NCI-H526 (cell line): ENCODE measurements at regions not wholly inside any gene's neighbourhood (a gene's known extent, or its start where the extent isn't known, plus 50 kb on each side); places are given as distances from the start of the nearest gene placed in this dataset.
A peak's percentile ranks its signal among the peaks of the same experiment; 100 is the strongest.
"Not testable (repeated sequence)": the region's sequence is repeated elsewhere in the genome, so short reads cannot be mapped to it uniquely, and the experiment has no call there.

Source experiments
- DNase-seq, 2 experiments: peaks; one replicate each; lab custom pipeline; 2025; lab: John Stamatoyannopoulos, UW

- no peak for DNase-seq
Measured at GRCh38 chr1:104946558-104947210, 1197.0 kb downstream of the AMY1C start.

- DNase-seq, result no peak
Measured at GRCh38 chr1:104953555-104953954, 1203.9 kb downstream of the AMY1C start.

GRCh38 chr1:104973516-104973915 is 1223.8 kb downstream of the AMY1C start:
- DNase-seq, result no peak

GRCh38 chr1:104979651-104980050 is 1230.0 kb downstream of the AMY1C start:
- DNase-seq, result no peak

DNA sequence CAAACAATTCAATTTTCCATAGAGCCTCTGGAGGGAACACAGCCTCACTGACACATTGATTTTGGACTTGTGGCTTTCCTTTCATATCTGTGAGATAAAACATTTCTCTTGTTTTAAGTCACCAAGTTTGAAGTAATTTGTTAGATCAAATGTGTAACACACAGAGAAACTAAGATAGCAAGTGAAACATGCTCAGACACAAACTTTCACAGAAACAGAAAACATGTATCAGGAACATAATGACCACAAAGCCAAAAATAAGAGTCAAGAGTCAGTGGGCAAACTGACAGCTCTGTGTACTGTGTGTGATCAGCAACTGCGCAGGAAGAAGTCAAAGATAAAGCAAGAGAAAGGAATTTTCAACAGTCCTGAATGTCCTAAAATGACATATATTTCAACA is 1237.5 kb downstream of the AMY1C start:
- no peak for DNase-seq

DNA sequence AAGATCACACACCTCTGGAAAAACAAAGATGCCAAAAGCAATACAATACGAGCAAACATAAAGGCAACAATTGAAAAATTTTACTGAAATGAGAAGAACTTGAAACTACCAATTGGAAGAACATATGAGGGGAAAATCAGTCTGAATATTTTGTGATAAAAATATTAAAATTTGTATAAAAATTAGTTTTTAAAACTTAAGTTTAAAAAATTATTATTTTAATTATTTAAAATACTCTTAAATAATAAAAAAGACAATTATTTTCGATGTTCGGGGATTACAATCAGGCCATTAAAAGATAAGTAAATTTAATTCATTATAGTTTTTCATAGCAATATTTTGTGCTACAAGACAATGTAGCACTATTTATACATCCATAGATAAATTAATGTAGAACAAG is 1239.3 kb downstream of the AMY1C start:
- DNase-seq, result no peak

DNA sequence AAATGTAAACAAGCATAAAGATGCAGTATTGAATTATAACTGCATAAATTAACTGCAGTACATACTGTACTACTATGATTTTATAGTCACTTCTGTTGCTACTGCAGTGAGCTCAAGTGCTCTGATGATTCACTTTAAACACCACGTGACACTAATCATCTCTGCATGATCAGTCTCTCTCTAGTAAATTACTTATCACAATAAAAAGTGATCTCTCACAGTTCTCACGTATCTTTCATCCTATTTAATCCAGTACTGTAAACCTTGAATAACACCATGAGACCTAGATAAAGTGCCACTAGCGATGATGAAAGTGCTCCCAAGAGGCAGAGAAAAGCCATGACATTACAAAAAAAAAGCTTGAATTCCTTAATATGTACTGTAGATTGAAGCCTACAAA is 1242.0 kb downstream of the AMY1C start:
- DNase-seq, result no peak

DNA sequence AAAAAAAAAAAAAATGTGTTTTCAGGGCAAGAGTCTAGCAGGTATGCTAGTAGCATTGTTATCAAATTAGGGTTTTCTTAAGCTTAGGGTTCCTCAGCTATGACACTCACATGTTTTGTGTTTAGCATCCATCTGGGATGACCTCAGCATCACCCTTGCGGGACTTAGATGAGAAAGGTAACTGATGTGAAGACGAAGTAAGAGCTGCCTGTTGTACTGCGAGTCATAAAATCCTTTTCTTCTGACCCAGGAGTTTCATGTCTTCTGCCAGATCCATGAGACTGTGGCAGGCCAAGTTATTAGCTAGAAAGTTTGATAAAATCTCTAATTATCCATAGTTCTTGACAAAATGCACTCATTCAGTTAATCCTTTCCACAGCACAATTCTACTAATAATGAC is 1251.1 kb downstream of the AMY1C start:
- DNase-seq, result no peak

DNA sequence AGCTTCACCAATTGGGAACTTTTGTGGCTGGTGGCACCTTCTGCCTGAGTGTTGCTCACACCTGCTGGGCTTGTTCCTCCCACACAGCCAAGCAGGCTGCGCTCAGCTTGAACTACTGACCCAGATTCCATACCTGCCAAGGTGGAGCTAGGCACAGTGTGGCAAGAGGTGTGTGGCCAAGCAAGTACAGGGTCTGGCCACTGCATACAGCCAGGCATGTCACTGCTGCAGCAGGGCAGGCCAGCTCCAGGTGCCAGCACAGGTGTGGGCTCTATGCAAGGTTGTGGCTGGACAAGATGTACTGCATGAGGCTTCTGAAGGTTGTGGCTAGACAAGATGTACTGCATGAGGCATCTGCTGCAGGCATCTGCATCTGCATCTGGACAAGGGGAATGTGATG is 1254.8 kb downstream of the AMY1C start:
- DNase-seq, result no peak

GRCh38 chr1:105005594-105006195 is 1256.0 kb downstream of the AMY1C start:
- no peak for DNase-seq

DNA sequence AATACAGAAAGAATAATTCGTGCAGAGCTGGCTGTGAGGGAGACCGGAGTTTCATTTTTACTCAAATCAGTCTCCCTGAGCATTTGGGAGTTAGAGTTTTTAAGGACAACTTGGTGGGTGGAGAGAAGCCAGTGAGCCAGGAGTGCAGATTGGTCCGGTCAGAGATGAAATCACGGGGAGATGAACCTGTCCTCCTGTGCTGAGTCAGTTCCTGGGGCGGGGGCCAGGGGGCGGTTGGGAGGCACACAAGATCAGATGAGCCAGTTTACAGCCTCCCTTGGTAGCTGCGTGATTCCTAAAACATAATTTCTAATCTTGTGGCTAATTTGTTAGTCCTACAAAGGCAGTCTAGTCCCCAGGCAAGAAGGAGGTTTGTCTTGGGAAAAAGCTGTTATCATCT is 1267.9 kb downstream of the AMY1C start:
- DNase-seq, result no peak

- no peak for DNase-seq
Measured at GRCh38 chr1:105023719-105024118, 1274.0 kb downstream of the AMY1C start.

DNA sequence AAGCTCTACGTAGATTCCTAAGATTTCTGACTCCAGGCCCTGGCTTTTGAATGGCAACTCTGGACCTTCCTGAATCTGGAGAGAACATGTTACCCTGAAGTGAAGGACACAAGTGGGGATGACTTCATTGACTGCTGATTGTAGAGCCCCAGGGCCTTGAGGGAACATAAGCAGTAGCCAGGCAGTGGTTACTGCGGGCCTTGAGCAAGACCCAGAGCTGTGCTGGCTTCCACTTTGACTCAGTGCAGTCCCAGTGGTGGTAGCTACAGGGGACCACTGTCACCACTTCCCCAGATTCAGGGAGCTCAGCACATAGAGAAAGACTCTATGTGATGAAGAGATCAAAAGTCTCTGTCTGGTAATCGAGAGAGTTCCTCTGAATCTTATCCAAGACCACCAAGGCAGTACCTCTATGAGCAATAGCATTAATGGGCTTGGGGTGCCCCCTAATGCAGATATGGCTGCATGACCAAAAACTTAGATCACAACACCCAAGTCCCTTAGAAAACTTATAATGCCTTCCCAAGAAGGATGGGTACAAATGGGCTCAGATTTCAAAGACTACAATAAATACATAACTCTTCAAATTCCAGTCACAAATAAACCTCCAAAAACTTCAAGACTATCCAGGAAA is 1278.3 kb downstream of the AMY1C start:
- DNase-seq, result peak in 1 of 2 experiments; percentile 28

GRCh38 chr1:105072446-105072845 is 1322.7 kb downstream of the AMY1C start:
- DNase-seq, result no peak

GRCh38 chr1:105072850-105073249 is 1323.2 kb downstream of the AMY1C start:
- no peak for DNase-seq

DNA sequence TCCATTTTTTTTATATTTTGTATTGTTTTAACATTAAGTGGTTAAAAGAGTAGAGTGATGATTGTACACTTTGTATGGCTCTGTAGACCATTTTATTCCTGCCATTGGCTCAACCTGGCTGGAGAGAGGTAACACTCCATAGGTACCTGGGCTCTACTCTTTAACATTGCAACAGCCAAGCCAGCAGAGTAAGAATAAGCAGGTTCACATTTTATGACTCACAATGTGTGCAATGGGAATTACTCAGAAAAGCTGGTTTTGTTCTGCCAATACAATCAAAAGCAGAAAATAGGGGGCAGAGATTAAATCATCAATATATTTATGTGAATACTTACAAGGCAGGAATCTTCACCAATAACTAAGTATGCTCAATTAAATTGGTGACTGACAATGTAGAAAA is 1324.0 kb downstream of the AMY1C start:
- no peak for DNase-seq

- no peak for DNase-seq
Measured at GRCh38 chr1:105083611-105084010, 1333.9 kb downstream of the AMY1C start.

GRCh38 chr1:105087506-105087905 is 1337.8 kb downstream of the AMY1C start:
- DNase-seq, result peak; percentile 29 to 32

DNA sequence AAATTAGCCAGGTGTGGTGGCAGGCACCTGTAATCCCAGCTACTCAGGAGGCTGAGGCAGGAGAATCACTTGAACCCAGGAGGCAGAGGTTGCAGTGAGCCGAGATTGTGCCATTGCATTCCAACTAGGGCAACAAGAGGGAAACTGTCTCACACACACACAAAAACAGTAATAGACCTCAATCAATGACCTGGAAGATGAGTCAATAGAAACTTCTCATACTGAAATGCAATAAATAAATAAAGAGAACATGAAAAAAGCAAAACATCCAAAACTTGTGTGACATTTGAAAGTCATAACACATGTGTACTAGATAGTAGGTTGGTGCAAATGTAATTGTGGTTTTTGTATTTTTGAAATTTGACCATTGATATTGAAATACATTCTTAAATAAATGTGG is 1338.5 kb downstream of the AMY1C start:
- no peak for DNase-seq

GRCh38 chr1:105093893-105094292 is 1344.2 kb downstream of the AMY1C start:
- not testable (repeated sequence) for DNase-seq

DNA sequence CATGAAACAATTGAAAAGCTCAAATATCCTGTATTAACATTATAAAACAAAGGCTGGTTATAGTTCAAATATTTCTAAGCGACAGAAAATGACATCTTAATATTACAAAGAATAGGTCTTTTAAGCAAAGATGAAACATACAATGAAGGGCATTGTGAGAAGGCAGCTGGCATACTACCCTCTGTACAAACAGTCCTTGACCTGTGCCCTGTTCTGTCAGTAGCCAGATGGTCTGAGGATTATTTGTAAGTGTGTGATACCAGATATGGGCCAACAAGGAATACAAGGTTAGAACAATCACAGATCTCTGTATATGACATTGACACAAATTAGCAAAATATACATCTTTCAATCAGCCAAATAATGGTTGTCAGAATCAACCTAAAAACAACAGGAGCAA is 1350.4 kb downstream of the AMY1C start:
- DNase-seq, result peak in 1 of 2 experiments; percentile 9

DNA sequence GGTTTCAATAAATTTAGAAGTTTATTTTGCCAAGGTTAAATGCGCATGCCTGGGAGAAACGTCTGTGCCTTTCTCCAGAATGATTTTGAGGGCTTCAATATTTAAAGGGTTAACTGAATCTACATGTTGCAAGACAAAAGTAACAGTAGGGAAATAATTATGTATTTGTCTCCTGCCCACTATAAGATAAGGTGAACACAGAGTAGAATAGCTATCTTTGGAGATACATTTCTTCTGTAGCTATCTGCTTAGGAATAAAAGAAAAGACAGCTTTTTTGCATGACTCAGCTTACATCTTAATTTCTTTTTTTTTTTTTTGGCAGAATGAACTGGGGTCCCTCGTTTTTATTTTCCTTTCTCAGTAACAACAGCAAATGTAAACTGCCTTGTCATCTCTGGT is 1351.6 kb downstream of the AMY1C start:
- DNase-seq, result no peak

GRCh38 chr1:105102371-105102770 is 1352.7 kb downstream of the AMY1C start:
- no peak for DNase-seq

DNA sequence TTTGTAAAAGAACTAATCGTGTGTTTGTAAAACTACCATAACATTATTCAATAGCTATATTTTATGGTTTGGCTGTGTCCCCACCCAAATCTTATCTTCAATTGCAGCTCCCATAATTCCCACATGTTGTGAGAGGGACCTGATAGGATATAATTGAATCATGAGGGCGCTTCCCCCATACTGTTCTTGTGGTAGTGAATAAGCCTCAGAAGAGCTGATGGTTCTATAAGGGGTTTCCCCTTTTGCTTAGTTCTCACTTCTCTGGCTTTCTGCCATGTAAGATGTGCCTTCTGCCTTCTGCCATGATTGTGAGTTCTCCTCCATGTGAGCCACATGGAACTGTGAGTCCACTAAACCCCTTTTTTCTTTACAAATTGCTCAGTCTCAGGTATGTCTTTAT is 1372.3 kb downstream of the AMY1C start:
- no peak for DNase-seq
